GM18861 (cell line): ENCODE measurements at regions not wholly inside any gene's neighbourhood (a gene's known extent, or its start where the extent isn't known, plus 50 kb on each side); places are given as distances from the start of the nearest gene placed in this dataset.

Experiments
- ATAC-seq: cut with Tn5 transposase; IDR thresholded peaks from one replicate; pipeline ENCODE4 v1.9.1; 2021; ENCODE audit not compliant: unreplicated experiment

DNA sequence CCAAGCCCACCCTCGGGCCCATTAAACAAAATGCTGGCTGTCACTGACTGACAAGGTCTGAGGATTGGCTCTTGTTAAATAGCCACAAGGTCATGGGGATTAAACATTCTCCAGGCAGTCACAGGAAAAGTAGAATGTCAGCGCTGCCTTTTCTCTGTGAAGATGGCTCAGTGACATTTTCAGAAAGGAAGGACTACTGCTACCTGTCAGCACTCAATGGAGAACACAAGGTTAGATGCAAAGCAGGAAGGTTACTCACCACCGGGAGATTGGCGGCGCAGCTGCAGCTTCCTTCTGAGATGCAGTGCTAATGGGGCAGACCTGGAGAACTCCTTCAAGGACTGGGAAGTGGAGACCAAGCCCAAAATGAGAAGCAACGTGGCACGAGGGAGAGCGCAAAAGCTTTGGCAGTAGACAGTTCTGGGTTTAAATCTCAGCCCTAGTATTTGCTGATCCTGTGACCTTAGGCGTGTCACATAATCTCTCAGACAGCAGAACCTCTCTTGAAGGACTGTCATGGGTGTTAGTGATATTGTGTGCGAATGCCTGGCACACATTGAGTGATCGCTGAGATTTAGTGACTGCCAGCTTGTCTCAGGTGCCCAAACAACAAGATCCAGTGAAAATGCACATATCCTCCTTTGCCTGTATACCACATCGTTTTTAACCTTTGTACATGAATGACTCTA lies 213.1 kb upstream of the BOD1L1 start:
- ATAC-seq, result no peak

DNA sequence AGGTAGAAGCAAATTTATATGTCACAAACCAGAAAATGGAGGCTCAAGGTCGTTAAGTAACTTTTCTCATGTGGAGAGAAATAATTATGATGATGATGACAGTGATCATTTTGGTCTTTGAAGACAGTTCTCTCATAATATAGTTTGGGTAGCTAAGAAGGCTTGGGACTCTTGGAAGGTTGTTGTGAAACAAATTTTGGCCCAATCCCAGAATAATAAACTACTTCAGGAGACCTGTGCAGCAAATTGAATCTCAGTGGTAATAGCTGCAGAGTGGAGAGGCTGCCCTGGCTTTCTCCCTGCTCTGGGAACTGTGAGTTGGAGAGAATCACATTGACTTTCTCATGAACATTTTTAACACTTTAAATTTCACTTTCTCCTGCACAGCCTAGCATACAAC lies 217.2 kb upstream of the BOD1L1 start:
- no peak for ATAC-seq

DNA sequence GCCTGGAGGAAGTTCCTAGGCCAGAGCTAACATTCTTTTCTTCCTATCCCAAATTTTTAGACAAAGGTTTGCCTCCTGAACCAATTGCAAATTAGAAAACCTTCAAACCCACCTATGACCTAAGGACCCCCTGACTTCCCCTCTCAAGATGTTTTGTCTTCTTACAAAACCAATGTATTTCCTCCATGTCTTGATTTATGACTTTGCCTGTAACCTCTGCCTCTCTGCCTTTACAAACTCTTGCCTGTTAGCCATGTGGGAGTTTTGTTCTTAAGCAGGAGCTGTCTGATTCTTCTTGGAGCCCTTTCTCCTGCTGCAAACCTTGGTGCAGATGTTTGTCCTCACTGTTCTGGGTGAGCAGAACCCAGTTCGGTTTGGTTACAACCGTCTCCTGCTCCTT lies 222.3 kb upstream of the BOD1L1 start:
- no peak for ATAC-seq

DNA sequence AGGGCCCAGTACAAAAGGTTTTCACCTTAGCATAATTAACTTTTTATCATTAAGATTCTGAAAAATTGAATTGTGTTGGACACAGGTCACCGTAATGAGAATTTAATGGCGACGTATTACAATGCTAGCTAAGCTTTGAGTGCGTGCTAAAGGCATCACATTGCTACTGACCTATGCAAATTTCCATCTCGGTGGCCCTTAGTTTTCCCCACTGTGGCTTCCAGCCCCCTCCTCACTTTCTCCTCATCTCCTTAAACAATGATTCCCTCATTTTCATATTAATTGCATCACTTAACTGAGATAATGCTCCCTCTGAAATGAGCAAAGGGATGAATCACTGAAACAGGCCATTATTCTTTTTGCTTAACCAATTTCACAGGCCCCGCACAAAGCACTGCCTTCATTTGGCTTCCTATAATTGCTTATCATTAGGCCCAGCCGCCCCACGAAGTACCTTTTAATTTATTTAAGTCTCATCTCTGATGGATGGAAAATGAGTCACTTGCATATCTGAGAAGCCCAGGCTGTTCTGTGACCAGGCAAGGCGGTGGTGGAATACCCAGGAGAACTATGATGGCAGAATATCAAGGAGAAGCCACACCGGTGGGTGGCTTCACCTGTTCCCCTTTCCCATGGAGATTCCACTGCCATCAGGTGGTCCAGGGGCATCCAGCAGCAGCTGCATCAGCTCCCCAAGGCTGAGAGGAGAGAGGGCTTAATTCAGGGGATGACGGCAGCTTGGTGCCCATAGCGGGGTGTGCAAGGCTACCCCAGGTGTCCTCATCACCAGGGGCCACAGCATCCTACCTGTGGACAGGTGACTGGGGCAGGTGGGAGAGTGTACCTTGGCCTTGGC lies 223.8 kb upstream of the BOD1L1 start:
- no peak for ATAC-seq

DNA sequence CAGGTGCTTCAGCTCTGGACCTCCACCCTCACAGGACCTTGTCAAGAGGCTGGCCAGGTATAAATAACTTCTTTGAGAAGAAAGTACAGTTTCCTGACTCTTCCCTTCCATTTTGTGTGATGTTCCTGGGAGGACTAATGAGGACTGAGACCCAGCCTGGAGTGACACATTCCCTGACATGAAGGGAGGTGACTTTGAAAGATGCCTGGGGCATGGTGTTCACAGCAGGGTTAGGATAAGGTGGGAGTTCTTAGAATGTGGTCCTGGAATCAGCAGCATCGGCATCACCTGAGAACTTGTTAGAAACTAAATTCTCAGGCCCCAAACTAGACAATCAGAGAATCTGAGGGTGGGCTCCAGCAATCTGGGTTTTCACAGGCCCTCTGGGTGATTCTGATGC lies 224.9 kb upstream of the BOD1L1 start:
- ATAC-seq, result no peak

DNA sequence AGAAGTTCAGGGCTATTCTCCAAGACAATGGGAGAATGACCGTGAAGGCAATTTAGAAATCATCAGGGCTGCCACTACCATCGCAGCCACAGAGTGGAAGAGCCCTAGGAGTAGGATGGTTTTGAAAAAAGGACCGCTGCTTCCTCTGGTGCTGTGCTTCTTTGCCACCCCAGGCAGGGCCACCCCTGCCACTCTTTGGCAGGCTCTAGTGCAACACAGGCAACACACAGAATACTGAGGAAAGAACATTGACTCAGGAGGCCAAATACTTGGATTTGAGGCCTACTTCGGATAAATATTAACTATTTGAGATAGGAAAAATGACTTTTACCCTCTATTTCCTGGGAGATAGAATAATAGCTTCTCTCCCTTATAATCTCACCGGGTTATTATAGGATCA lies 228.9 kb upstream of the BOD1L1 start:
- ATAC-seq, result no peak

DNA sequence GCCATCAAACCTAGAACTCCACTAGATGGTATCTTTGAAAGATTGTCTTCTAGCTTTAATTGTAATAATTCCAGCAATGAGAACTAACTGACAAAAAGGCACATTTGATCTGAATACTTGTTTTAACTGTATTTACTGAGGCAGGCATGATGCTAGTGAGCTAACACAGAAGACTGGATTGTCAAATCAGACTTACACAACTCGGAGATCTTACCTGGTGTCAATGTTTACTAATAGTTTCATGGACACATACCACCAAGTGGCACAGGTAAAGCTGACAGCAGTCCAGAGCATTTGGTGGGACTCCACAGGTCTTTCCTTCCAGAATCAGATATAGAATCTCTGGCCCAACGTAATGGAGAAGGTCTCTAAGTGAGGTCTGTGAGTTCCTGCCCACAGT lies 229.9 kb upstream of the BOD1L1 start:
- no peak for ATAC-seq

DNA sequence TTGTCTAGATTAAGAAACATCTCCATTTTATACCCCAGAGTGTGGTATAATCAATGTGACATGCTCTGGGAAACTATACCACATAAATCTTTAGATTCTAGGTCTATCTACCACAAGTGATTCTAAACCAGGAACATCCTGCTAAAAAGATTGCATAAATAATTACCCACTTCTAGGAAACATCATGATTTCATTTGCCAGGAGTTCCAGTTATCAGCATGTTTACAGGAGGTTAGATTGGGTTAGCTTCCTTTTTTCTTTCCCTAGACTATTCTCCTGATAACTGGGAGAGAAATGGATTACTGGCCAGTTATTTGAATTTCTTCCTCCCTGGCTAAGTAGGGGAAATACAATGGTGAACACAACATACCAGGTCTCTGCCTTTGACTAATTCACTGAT lies 230.3 kb upstream of the BOD1L1 start:
- ATAC-seq, result no peak

DNA sequence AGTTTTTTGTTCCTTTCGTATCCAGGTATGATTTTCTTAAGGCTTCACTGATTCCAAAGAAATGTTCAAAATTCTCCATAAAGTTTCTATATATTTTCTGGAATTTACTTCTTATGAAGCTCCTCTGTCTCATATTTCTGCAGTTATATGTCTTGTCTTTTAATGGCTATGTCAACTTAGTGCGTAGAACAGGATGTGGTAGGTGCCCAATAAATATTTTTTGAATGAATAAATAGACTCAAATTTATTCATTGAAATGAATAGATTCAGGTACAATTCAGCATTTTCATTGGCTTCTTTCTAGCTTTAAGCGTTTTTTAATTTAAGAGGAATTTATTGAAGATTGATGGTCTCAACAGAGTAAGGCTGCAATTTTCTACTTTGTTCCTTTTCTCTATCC lies 231.9 kb upstream of the BOD1L1 start:
- no peak for ATAC-seq

DNA sequence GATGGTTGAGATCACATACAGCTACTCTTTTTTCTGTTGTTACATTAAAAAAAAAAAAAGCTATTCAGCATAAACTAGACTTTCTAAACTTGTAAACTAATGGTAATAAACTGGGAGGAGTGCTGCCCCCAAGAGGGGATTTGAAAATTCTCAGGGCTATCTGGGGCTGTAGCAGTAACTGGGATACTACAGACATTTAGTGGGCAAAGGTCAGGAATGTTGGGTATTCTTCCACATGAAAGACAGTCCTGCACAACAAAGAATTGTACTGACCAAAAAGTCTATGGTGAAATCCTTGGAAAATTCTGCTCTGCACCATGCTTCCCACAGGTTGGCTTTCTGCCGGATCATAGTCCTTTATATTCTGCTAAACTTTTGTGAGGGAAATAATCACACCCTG lies 232.6 kb upstream of the BOD1L1 start:
- ATAC-seq, result no peak

DNA sequence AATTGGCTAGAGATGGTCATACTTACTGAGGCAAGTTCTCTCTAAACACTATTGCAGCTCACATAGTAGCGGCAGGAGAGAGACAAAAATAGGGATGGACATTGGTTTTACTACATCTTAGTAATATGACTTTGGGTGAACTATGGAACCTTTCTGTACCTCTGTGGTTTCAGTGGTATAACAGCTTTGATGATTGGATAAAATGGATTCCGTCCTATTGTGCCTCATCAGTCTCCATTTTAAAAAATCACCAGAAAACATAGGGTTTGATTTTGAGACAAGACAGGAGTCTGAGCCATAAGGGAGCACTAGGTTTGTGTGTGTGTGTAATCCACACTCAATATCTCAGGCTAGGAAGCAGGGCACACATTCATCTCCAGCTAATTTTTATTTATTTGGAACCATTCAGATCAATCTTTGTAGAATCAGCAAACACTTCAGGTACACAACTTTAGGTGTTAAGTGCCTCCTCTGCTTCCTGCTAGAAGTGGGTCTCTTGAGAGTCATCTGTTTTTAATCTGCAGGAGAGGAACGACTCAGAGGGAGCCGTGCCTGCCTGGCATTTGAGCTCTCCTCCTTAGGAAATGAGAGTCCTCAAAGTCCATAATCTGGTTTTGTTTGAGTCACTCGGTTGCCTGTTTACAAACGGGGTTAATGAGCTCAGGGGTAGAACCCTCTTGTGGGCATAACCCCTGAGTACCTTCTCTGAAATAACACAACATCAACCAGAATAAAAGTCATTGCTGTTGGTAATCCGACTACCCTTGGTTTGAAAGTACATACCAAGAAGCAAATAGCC lies 238.5 kb upstream of the BOD1L1 start:
- ATAC-seq, result no peak

DNA sequence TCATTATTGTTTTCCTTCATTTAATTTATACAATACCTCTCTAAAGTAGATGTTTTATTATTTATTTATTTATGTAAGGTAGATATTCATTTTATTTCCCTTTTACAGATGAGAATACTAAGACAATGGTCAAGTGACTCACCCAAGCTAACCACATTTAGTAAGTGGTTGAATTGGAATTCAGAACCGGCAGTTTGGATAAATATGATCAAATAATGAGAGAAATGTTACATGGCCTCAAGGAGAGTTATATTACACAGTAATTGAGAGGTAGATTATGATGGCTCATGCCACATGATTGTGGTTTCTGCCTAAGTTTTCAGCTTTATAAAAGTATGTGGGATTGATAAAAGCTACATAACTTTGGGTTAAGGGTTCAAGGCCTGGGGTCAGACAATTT lies 239.4 kb upstream of the BOD1L1 start:
- ATAC-seq, result no peak

DNA sequence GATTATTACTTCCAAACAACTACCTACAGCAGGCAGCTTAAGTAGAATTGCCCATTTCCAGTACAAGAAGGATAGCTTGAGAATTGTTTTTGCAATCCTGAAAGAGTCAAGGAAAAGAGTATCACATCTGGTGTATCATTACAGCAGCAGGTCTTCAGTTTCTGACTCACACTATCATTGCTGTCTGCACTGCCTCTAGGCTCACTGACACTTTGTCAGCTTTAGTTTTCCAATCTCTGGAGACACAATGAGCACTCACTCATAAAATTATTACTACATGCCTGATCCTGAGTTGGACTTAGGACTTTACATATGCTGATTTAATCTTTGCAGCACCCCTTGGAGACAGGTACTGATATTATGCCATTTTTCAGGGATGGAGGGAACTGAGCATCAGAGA lies 244.6 kb upstream of the BOD1L1 start:
- no peak for ATAC-seq

DNA sequence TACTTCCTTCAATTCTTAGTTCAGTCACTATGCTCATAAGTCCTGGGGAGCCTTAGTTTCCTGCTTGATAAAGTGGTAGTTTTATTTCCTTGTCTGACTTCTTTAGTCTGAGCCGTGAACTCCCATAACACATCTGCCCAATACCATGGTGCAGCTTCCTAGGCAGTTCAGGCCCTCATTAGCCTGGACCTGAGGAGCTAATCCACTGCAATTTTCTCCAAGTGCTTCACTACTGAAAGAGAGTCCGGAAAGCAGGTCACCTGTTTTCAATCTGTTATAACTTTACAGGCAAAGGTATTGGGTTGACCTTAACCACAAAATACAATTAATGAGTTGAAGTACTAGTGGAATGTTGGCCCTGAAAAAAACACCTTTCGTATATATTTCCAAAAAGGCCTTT lies 245.4 kb upstream of the BOD1L1 start:
- no peak for ATAC-seq

DNA sequence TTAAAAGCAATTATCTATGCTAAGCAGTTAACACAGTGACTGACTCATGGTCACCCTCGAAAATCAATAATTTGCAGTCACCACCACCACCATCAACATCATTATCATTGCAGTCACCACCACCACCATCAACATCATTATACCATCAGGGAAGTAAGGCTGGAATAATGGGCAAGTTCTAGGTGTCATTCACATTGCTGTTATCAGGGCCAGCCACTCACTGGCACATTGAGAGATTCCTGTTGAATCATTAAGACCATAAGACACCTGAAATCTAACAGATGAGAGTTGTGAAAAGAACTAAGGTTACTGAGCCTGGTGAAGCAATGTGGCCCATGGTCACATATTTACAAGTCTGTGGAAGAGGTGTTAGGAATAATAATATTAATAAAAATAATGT lies 247.7 kb upstream of the BOD1L1 start:
- ATAC-seq, result no peak

DNA sequence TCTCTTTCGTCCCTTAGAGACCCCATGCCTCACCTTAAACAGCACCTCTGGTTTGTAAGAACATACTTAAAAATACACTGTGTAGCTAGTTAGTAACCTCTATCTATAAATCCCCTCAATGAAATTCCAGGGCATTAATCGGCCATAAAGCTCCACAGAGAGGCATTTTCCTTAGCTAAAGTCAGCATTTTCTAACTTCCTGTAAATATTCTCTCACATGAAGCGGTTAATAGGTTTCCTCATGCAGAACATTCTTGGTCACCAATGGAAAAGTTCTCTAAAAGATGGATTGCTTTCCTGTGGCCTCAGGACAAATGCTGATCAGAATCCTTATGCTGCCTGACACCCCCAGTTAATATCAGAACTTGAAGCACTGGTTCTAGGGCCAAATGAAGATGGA lies 248.6 kb upstream of the BOD1L1 start:
- no peak for ATAC-seq

DNA sequence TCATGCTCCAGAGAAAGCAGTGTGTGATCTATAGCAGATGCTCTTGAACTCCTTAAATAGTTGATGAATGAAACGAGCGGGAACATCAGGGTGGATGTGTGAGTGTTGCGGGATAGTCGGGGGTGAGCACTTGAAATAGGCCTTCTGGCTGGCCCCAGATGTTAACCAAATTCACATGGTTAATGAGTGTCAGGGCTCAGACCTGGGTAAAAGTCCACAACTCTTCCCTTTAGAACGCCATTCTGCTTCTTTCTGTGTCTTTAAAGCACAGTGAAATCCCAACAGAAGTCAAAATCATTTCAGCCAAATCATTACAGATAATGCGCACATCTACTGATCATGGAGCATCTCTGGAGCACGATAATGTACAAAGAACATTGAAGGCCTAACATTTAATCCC lies 249.4 kb upstream of the BOD1L1 start:
- ATAC-seq, result no peak

DNA sequence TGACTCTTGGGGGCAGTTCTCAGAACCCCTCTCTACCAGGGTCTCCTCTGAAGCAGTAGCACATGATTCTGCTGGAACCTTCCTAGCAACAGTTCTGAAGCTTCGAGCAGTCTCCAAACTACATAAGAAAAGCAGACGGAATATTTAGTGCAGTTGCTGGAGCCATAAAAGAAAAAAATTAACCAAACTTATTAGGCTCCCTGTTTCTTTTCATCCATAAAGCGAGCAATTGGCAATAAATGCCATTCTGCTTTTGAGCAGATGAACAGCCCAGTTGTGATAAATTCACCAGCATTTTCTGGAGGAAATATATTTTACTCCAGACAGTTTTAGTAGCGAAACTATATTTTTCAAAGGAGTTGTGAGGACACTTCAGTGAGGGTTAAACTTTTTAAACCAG lies 250.1 kb upstream of the BOD1L1 start:
- no peak for ATAC-seq

DNA sequence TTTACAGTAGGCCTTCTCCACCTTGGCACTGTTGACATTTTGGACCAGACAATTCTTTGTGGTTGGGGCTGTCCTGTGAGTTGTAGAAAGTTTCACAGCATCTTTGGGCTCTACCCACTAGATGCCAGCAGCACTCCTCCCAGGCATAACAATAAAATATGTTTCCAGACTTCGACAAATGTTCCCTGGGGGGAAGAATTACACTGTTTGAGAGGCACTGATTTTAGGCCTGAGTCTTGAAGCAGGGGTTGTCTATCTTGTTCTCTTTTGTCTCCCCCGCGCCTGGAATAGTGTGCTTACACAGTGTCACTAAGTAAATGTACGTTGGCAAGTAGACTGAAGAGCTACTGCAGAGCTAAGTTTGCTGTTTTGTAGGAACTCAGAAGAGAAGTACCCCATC lies 254.4 kb upstream of the BOD1L1 start:
- no peak for ATAC-seq

DNA sequence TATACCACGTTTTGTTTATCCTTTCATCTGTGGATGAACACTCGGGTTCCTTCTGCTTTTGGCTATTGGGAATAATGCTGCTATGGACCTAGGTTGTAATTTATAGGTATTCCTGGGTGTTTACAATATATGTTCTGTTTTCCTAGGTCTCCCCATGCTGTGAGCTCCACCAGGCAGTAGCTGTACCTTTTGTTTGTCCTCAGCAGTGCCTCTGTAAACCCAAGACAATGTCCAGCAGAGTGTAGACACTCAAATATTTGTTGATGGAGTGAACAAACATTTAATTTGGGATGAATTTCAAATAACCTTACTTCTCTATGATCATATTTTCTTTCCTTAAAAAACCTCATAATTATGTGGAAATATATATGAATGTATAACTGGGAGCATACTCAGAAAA lies 259.5 kb upstream of the BOD1L1 start:
- ATAC-seq, result no peak

DNA sequence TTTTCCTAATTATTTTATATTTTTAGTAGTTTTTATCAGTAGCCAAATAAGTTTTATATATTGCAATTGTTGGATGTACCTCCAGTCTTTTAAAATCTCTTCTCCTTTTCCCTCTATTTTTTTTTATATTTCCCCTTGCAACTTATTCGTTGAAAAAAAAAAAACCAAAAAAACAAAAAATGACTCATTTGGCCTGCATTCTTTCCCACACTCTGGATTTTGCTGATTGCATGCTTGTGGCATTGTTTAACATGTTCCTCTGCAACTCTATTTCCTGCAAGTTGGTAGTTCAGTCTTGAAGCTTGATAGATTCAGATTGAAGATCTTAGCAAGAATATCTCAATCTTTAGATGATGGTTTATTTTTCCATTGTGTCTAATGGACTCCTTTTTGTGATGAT lies 260.6 kb upstream of the BOD1L1 start:
- ATAC-seq, result no peak

DNA sequence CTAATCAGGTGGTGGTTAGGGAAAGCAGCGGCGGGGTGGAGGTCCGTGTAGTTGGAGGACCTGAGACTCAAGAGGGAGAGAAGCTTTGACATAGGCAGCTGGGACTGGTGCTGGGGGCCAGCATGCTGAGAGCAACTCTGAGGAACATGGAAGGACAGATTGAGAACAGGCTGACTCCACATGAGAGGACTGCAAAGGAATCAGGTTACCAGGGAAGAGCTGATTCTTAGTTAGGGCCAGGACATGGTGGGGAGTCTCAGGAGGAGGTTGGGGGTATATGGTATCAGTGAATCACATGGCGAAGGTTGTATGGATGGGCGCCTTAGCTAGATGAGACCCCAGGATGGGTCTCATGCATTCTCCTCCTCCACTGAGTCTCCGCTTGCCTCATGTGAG lies 264.0 kb upstream of the BOD1L1 start:
- ATAC-seq, result no peak
